Inferior parietal cortex (tissue), 1 donor: ENCODE measurements at regions not wholly inside any gene's neighbourhood (a gene's known extent, or its start where the extent isn't known, plus 50 kb on each side); places are given as distances from the start of the nearest gene placed in this dataset.

ENCODE experiments used
- DNase-seq: peaks from one replicate; pipeline ENCODE4 v3.0.0-alpha.2; 2016; ENCODE audit errors: extremely low spot score

- DNase-seq: no peak
Measured at GRCh38 chr1:184219414-184219813, 167.4 kb upstream of the C1orf21 start.

GRCh38 chr1:184219883-184220282, 166.9 kb upstream of the C1orf21 start:
- DNase-seq: no peak

- no peak for DNase-seq
Measured at GRCh38 chr1:184221087-184221486, 165.7 kb upstream of the C1orf21 start.

GRCh38 chr1:184222652-184223052, 164.2 kb upstream of the C1orf21 start:
- peak; percentile 81 for DNase-seq

GRCh38 chr1:184223216-184223615, 163.6 kb upstream of the C1orf21 start:
- DNase-seq: no peak

- DNase-seq: no peak
Measured at GRCh38 chr1:184225283-184226099, 161.3 kb upstream of the C1orf21 start.

GRCh38 chr1:184226100-184226487, 160.7 kb upstream of the C1orf21 start:
- DNase-seq: no peak

GRCh38 chr1:184228558-184228957, 158.3 kb upstream of the C1orf21 start:
- no peak for DNase-seq

GRCh38 chr1:184237588-184237987, 149.2 kb upstream of the C1orf21 start:
- no peak for DNase-seq

GRCh38 chr1:184241446-184241845, 145.4 kb upstream of the C1orf21 start:
- no peak for DNase-seq

- DNase-seq: no peak
Measured at GRCh38 chr1:184242507-184242943, 144.3 kb upstream of the C1orf21 start.

GRCh38 chr1:184244962-184245361, 141.9 kb upstream of the C1orf21 start:
- DNase-seq: no peak

GRCh38 chr1:184247671-184248070, 139.2 kb upstream of the C1orf21 start:
- no peak for DNase-seq

GRCh38 chr1:184253921-184254320, 132.9 kb upstream of the C1orf21 start:
- no peak for DNase-seq

- no peak for DNase-seq
Measured at GRCh38 chr1:184254849-184255248, 132.0 kb upstream of the C1orf21 start.

GRCh38 chr1:184255560-184255959, 131.3 kb upstream of the C1orf21 start:
- DNase-seq: no peak

- DNase-seq: no peak
Measured at GRCh38 chr1:184257873-184258272, 129.0 kb upstream of the C1orf21 start.

- DNase-seq: no peak
Measured at GRCh38 chr1:184258525-184258924, 128.3 kb upstream of the C1orf21 start.

GRCh38 chr1:184260382-184260781, 126.4 kb upstream of the C1orf21 start:
- DNase-seq: no peak

- no peak for DNase-seq
Measured at GRCh38 chr1:184262109-184262508, 124.7 kb upstream of the C1orf21 start.

GRCh38 chr1:184267747-184268146, 119.1 kb upstream of the C1orf21 start:
- no peak for DNase-seq

GRCh38 chr1:184270556-184270955, 116.3 kb upstream of the C1orf21 start:
- no peak for DNase-seq

GRCh38 chr1:184272175-184272866, 114.5 kb upstream of the C1orf21 start:
- no peak for DNase-seq
